ENCODE measurements at regions not wholly inside any gene's neighbourhood (a gene's known extent, or its start where the extent isn't known, plus 50 kb on each side); places are given as distances from the start of the nearest gene placed in this dataset.

- H3K4me3 ChIP-seq (ENCODE audit: low read depth, low read length): no peak overlapping the region
- no peak for TF ChIP-seq CTCF (IDR thresholded peaks at IDR 0.05; ENCODE audit: low read depth, low read length, missing control alignments)
- no peaks in the 10 kb centered on the region for H3K36me3 ChIP-seq (replicated peaks)
- in situ Hi-C loops (cut with HindIII; ENCODE audit: low pct_ligation_motif_present, low sequenced_read_pairs): no loop called here
- no peak for DNase-seq
- no peak overlapping the region for H3K27ac ChIP-seq
- no peaks in the 10 kb centered on the region for H3K27me3 ChIP-seq (replicated peaks)
These were observed 631.1 kb downstream of the PKHD1 start for GRCh38 chr6:51456282-51456681.

- TF ChIP-seq CTCF (IDR thresholded peaks at IDR 0.05; ENCODE audit: low read depth, low read length, missing control alignments): no peak
- Histone ChIP-seq H3K4me3 (ENCODE audit: low read depth, low read length) (no peak overlapping the region), H3K27me3 (replicated peaks) (no peaks in the 10 kb centered on the region), H3K36me3 (replicated peaks) (no peaks in the 10 kb centered on the region), H3K27ac (no peak overlapping the region)
- DNase-seq: no peak
- in situ Hi-C loops (cut with HindIII; ENCODE audit: low pct_ligation_motif_present, low sequenced_read_pairs): no loop called here
These were observed 627.5 kb downstream of the PKHD1 start for GRCh38 chr6:51459958-51460357.

GRCh38 chr6:51462896-51463295, 624.5 kb downstream of the PKHD1 start:
- Histone ChIP-seq H3K27ac (no peak overlapping the region), H3K27me3 (replicated peaks) (no peaks in the 10 kb centered on the region), H3K4me3 (ENCODE audit: low read depth, low read length) (no peak overlapping the region), H3K36me3 (replicated peaks) (no peaks in the 10 kb centered on the region)
- in situ Hi-C loops (cut with HindIII; ENCODE audit: low pct_ligation_motif_present, low sequenced_read_pairs): no loop called here
- DNase-seq: no peak
- no peak for TF ChIP-seq CTCF (IDR thresholded peaks at IDR 0.05; ENCODE audit: low read depth, low read length, missing control alignments)

DNA sequence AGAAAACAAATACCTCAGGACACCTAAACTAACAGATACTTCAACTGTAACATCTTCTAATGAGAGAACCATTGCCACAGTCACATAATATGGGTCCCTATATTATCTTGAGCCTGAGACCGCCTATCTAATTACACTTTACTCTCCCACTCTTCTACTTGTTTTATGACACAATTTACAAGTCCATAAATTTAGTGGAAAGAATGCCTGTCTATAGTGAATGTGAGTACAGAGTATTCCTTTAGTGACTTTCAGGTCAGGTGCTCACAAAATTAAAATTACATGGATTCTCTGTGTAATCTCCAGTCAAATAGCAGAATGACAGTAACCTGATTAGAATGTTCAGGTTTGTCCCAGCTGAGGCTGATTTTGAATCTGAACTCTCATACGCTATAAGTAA, 624.1 kb downstream of the PKHD1 start:
- H3K27me3 ChIP-seq (replicated peaks): no peaks in the 10 kb centered on the region
- H3K4me3 ChIP-seq (ENCODE audit: low read depth, low read length): no peak overlapping the region
- TF ChIP-seq CTCF (IDR thresholded peaks at IDR 0.05; ENCODE audit: low read depth, low read length, missing control alignments): no peak
- H3K36me3 ChIP-seq (replicated peaks): no peaks in the 10 kb centered on the region
- no peak overlapping the region for H3K27ac ChIP-seq
- no peak for DNase-seq
- in situ Hi-C loops (cut with HindIII; ENCODE audit: low pct_ligation_motif_present, low sequenced_read_pairs): no loop called here

DNA sequence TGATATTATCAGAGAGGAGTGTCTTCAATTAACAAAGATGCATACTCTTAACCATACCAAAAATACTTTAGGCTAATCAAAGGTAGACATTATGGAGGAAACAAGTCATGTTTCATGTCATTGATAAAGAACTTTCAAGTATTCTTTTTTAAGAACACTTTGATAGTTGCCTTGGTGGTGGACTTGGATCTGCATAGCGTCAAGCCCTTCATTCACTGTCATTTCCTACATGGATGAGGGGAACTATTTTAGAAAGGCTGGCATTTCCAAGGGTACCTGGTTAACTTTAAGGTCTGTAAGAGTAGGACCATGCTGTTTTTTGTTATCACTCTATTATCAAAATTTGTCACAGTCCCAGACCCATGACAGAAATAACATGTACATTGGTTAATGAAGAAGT, 622.5 kb downstream of the PKHD1 start:
- Histone ChIP-seq H3K27me3 (replicated peaks) (no peaks in the 10 kb centered on the region), H3K4me3 (ENCODE audit: low read depth, low read length) (no peak overlapping the region), H3K27ac (no peak overlapping the region), H3K36me3 (replicated peaks) (no peaks in the 10 kb centered on the region)
- TF ChIP-seq CTCF (IDR thresholded peaks at IDR 0.05; ENCODE audit: low read depth, low read length, missing control alignments): no peak
- DNase-seq: no peak
- in situ Hi-C loops (cut with HindIII; ENCODE audit: low pct_ligation_motif_present, low sequenced_read_pairs): no loop called here

DNA sequence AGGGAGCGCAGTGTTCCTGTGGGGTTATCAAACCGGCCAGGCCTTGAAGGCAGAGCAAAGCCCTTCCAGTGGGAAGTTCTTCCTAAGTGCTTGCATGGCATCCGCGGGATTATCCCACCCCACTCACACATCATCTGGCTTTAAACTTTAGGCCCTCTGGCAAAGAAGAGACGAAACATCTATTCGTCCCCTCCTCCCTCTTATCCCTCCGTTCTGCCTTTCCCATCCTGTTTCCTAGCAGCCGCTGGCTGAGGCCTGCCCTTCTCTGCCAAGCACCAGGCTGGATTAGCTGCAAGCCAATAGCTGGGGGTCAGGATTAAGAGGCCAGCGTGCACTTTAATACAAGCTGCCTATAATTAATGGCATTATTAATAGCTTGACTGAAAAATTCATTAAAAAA, 621.0 kb downstream of the PKHD1 start:
- no peak for TF ChIP-seq CTCF (IDR thresholded peaks at IDR 0.05; ENCODE audit: low read depth, low read length, missing control alignments)
- DNase-seq: no peak
- in situ Hi-C loops (cut with HindIII; ENCODE audit: low pct_ligation_motif_present, low sequenced_read_pairs): no loop called here
- H3K27ac ChIP-seq: no peak overlapping the region
- no peaks in the 10 kb centered on the region for H3K27me3 ChIP-seq (replicated peaks)
- no peaks in the 10 kb centered on the region for H3K36me3 ChIP-seq (replicated peaks)
- no peak overlapping the region for H3K4me3 ChIP-seq (ENCODE audit: low read depth, low read length)

Measured in brain microvascular endothelial cell (primary cell).